Spleen (tissue), 11 donors: ENCODE measurements at regions not wholly inside any gene's neighbourhood (a gene's known extent, or its start where the extent isn't known, plus 50 kb on each side); places are given as distances from the start of the nearest gene placed in this dataset.

Experiments used
- DNase-seq: peaks from one replicate; pipeline ENCODE4 v3.0.0-alpha.2; 2020
- H3K27ac ChIP-seq, 8 donors: fragments of 200-600 bp; sonication (generic) in 7 of 8; 1 replicate in 4 of 8; 2 replicates in 4 of 8; pipeline versions ENCODE4 v1.5.0 to v1.8.0; 2016 to 2021; ENCODE audit warnings: inconsistent platforms in 4 of 8, mild to moderate bottlenecking in 4 of 8, moderate library complexity in 1 of 8
- H3K27me3 ChIP-seq, 7 donors: fragments of 200-600 bp; sonication (generic) in 6 of 7; replicated peaks in 1 of 7; 1 replicate in 4 of 7; 2 replicates in 3 of 7; pipeline versions ENCODE4 v1.5.0 to v1.8.0; 2016 to 2021; ENCODE audit warnings: inconsistent platforms in 3 of 7, mild to moderate bottlenecking in 1 of 7
- H3K36me3 ChIP-seq, 6 donors: fragments of 200-600 bp; sonication (generic) in 5 of 6; 1 replicate in 4 of 6; 2 replicates in 2 of 6; pipeline versions ENCODE4 v1.5.0 to v1.8.0; 2016 to 2021; ENCODE audit warnings: inconsistent platforms in 2 of 6
- H3K4me1 ChIP-seq, 6 donors: fragments of 200-600 bp; sonication (generic) in 5 of 6; 1 replicate in 3 of 6; 2 replicates in 3 of 6; pipeline versions ENCODE4 v1.5.0 to v1.8.0; 2016 to 2021; ENCODE audit warnings: inconsistent platforms in 3 of 6
- H3K4me3 ChIP-seq, 8 donors: fragments of 200-600 bp; sonication (generic) in 7 of 8; 1 replicate in 4 of 8; 2 replicates in 4 of 8; pipeline versions ENCODE4 v1.5.0 to v1.8.0; 2016 to 2021; ENCODE audit warnings: inconsistent platforms in 4 of 8, mild to moderate bottlenecking in 4 of 8, moderate library complexity in 2 of 8
- H3K9me3 ChIP-seq, 8 donors: fragments of 200-600 bp; sonication (generic) in 7 of 8; 1 replicate in 4 of 8; 2 replicates in 4 of 8; pipeline versions ENCODE4 v1.5.0 to v1.8.0; 2016 to 2021; ENCODE audit warnings: inconsistent platforms in 4 of 8
- CTCF ChIP-seq, 11 experiments: fragments of 200-600 bp in 7 of 11; fragments of 450-650 bp in 4 of 11; sonication (generic) in 4 of 11; IDR thresholded peaks in 8 of 11; conservative IDR thresholded peaks in 3 of 11; 1 replicate in 7 of 11; 2 replicates in 4 of 11; pipeline versions ENCODE4 v1.4.0 to v1.8.0; 2016 to 2021; ENCODE audit warnings: antibody characterized with exemption in 11 of 11, inconsistent platforms in 4 of 11, mild to moderate bottlenecking in 1 of 11
- POLR2A ChIP-seq, 3 donors: fragments of 450-650 bp; IDR thresholded peaks; one replicate each; pipeline ENCODE4 v1.5.1; 2017; ENCODE audit warnings: antibody characterized with exemption in 3 of 3, mild to moderate bottlenecking in 1 of 3
- POLR2AphosphoS5 ChIP-seq, 3 donors: sonication (generic); formaldehyde crosslinking; IDR thresholded peaks; one replicate each; pipeline ENCODE4 v1.5.1; 2017; ENCODE audit warnings: antibody characterized with exemption in 3 of 3
- WGBS, 5 donors: extraction: QIAGEN DNeasy Blood & Tissue Kit in 3 of 5; methylation state at CpG; one replicate each; pipeline versions ENCODE4 v1.1.5 to v1.1.7; 2013 to 2018; 5-methylcytosine and 5-hydroxymethylcytosine counted together
- intact Hi-C: fragments of 100-400 bp; cut with DNase I; formaldehyde crosslinking; loops from one replicate; pipeline ENCODE4 v1.15.0; 2023; ENCODE audit warnings: low total_unique reads
- donor health status: healthy with polysubstance abuse.
- donor health status: DM: no; HTN: no; CAD: no; lungs with moderate emphysema.
- donor health status: DM: no; HTN: no; CAD: no.
- donor health status: Bipolar disorder and iron deficiency.
- donor health status: healthy.
- donor health status: DM: no; HTN: no; CAD: no.
- donor health status: DM: yes; HTN: yes; CAD: no.

GRCh38 chr2:168323529-168324021 lies 76.2 kb upstream of the STK39 start:
- Histone ChIP-seq H3K27me3 (peaks cover 0 to 18% (median 0%) of the 10 kb centered on the region in 7 donors), H3K9me3 (peaks cover 0 to 1% (median 0%) of the 10 kb centered on the region in 8 donors), H3K4me3 (no peak overlapping the region), H3K4me1 (no peaks in the 10 kb centered on the region), H3K36me3 (no peaks in the 10 kb centered on the region), H3K27ac (no peak overlapping the region)
- WGBS, 5 donors, result 55 to 72% (median 68%) methylated on average over 11 of the region's 11 CpGs
- intact Hi-C loops, result no loop called here
- TF ChIP-seq POLR2A (IDR thresholded peaks at IDR 0.05), result no peak
- no peak for DNase-seq

GRCh38 chr2:168326572-168326971 lies 79.2 kb upstream of the STK39 start:
- no peaks in the 10 kb centered on the region for H3K4me1 ChIP-seq
- peaks cover 0 to 31% (median 26%) of the 10 kb centered on the region in 8 donors for H3K9me3 ChIP-seq
- intact Hi-C loops, result no loop called here
- H3K27ac ChIP-seq, result no peak overlapping the region
- H3K27me3 ChIP-seq, result peaks cover 0 to 18% (median 0%) of the 10 kb centered on the region in 7 donors
- no peak overlapping the region for H3K4me3 ChIP-seq
- TF ChIP-seq POLR2A (IDR thresholded peaks at IDR 0.05) (no peak), POLR2AphosphoS5 (IDR thresholded peaks at IDR 0.05) (no peak), CTCF (IDR thresholded peaks at IDR 0.05 in 8 of 11, conservative IDR thresholded peaks at IDR 0.05 in 3 of 11) (no peak)
- WGBS, 5 donors, result 68 to 85% (median 75%) methylated on average over 2 of the region's 2 CpGs
- DNase-seq, result no peak
- no peaks in the 10 kb centered on the region for H3K36me3 ChIP-seq

- intact Hi-C loops, result no loop called here
- WGBS, 5 donors, result 90 to 96% (median 90%) methylated on average over 3 of the region's 3 CpGs
- Histone ChIP-seq H3K4me3 (no peak overlapping the region), H3K9me3 (peaks cover 0 to 39% (median 29%) of the 10 kb centered on the region in 8 donors), H3K27ac (no peak overlapping the region), H3K4me1 (no peaks in the 10 kb centered on the region), H3K27me3 (peaks cover 0 to 18% (median 0%) of the 10 kb centered on the region in 7 donors), H3K36me3 (no peaks in the 10 kb centered on the region)
- no peak for DNase-seq
- no peak for TF ChIP-seq POLR2AphosphoS5 (IDR thresholded peaks at IDR 0.05)
- no peak for TF ChIP-seq POLR2A (IDR thresholded peaks at IDR 0.05)
- no peak for TF ChIP-seq CTCF (IDR thresholded peaks at IDR 0.05 in 8 of 11, conservative IDR thresholded peaks at IDR 0.05 in 3 of 11)
Observed at GRCh38 chr2:168327328-168327727, 79.9 kb upstream of the STK39 start.

GRCh38 chr2:168328421-168328820 lies 81.0 kb upstream of the STK39 start:
- no peaks in the 10 kb centered on the region for H3K4me1 ChIP-seq
- no peak overlapping the region for H3K4me3 ChIP-seq
- DNase-seq, result no peak
- 85 to 100% (median 95%) methylated on average over 2 of the region's 2 CpGs for WGBS, 5 donors
- H3K36me3 ChIP-seq, result no peaks in the 10 kb centered on the region
- TF ChIP-seq POLR2AphosphoS5 (IDR thresholded peaks at IDR 0.05) (no peak), POLR2A (IDR thresholded peaks at IDR 0.05) (no peak), CTCF (IDR thresholded peaks at IDR 0.05 in 8 of 11, conservative IDR thresholded peaks at IDR 0.05 in 3 of 11) (no peak)
- peaks cover 0 to 39% (median 29%) of the 10 kb centered on the region in 8 donors for H3K9me3 ChIP-seq
- intact Hi-C loops, result no loop called here
- no peak overlapping the region for H3K27ac ChIP-seq
- peaks cover 0 to 16% (median 0%) of the 10 kb centered on the region in 7 donors for H3K27me3 ChIP-seq
